Gastroesophageal sphincter (tissue), 3 donors: ENCODE measurements at regions not wholly inside any gene's neighbourhood (a gene's known extent, or its start where the extent isn't known, plus 50 kb on each side); places are given as distances from the start of the nearest gene placed in this dataset.
"Not testable (repeated sequence)": the region's sequence is repeated elsewhere in the genome, so short reads cannot be mapped to it uniquely, and the experiment has no call there.

Experiments used
- EP300 ChIP-seq: sonication (generic); formaldehyde crosslinking; IDR thresholded peaks from one replicate; pipeline ENCODE4 v1.6.1; 2017; ENCODE audit warnings: antibody characterized with exemption, mild to moderate bottlenecking
- POLR2A ChIP-seq, 2 donors: fragments of 450-650 bp; IDR thresholded peaks; one replicate each; pipeline ENCODE4 v1.6.1; 2017; ENCODE audit warnings: antibody characterized with exemption in 2 of 2, mild to moderate bottlenecking in 2 of 2, moderate library complexity in 1 of 2
- POLR2AphosphoS5 ChIP-seq: sonication (generic); formaldehyde crosslinking; IDR thresholded peaks from one replicate; pipeline ENCODE4 v1.6.1; 2017; ENCODE audit warnings: antibody characterized with exemption
- TF ChIP-seq, protein P1 (sequence below), 4 experiments: fragments of 200-600 bp in 2 of 4; fragments of 450-650 bp in 2 of 4; sonication (generic) in 1 of 4; IDR thresholded peaks; one replicate each; pipeline ENCODE4 v1.5.1; 2017 to 2019; ENCODE audit warnings: antibody characterized with exemption in 4 of 4, mild to moderate bottlenecking in 2 of 4, moderate library complexity in 2 of 4

DNA sequence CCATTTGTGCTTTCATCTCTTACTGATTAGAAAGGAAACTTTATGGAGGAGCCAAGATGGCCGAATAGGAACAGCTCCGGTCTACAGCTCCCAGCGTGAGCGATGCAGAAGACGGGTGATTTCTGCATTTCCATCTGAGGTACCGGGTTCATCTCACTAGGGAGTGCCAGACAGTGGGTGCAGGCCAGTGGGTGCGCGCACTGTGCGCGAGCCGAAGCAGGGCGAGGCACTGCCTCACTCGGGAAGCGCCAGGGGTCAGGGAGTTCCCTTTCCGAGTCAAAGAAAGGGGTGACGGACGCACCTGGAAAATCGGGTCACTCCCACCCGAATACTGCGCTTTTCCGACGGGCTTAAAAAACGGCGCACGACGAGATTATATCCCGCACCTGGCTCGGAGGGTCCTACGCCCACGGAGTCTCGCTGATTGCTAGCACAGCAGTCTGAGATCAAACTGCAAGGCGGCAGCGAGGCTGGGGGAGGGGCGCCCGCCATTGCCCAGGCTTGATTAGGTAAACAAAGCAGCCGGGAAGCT is 63.5 kb upstream of the SH3GL3 start:
- TF ChIP-seq, protein P1, sequence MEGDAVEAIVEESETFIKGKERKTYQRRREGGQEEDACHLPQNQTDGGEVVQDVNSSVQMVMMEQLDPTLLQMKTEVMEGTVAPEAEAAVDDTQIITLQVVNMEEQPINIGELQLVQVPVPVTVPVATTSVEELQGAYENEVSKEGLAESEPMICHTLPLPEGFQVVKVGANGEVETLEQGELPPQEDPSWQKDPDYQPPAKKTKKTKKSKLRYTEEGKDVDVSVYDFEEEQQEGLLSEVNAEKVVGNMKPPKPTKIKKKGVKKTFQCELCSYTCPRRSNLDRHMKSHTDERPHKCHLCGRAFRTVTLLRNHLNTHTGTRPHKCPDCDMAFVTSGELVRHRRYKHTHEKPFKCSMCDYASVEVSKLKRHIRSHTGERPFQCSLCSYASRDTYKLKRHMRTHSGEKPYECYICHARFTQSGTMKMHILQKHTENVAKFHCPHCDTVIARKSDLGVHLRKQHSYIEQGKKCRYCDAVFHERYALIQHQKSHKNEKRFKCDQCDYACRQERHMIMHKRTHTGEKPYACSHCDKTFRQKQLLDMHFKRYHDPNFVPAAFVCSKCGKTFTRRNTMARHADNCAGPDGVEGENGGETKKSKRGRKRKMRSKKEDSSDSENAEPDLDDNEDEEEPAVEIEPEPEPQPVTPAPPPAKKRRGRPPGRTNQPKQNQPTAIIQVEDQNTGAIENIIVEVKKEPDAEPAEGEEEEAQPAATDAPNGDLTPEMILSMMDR (IDR thresholded peaks at IDR 0.05), result not testable (repeated sequence)
- not testable (repeated sequence) for TF ChIP-seq POLR2AphosphoS5; POLR2A (IDR thresholded peaks at IDR 0.05); EP300
